H9 (cell line): ENCODE measurements at regions not wholly inside any gene's neighbourhood (a gene's known extent, or its start where the extent isn't known, plus 50 kb on each side); places are given as distances from the start of the nearest gene placed in this dataset.

Experiments used
- DNase-seq: peaks from one replicate; pipeline ENCODE4 v3.0.0-alpha.2; 2017
- H2AFZ ChIP-seq: one replicate; pipeline ENCODE4 v1.6.1; 2013; ENCODE audit warnings: mild to moderate bottlenecking, low read length, control low read depth, moderate library complexity
- H2AK5ac ChIP-seq: 2 replicates; pipeline ENCODE4 v1.6.1; 2013; ENCODE audit warnings: low read length, control low read depth, mixed read lengths; ENCODE audit not compliant: insufficient read length
- H2BK120ac ChIP-seq: one replicate; pipeline ENCODE4 v1.6.1; 2013; ENCODE audit warnings: low read depth, mild to moderate bottlenecking, low read length, control low read depth, inconsistent platforms; ENCODE audit not compliant: poor library complexity, severe bottlenecking
- H2BK12ac ChIP-seq: 2 replicates; pipeline ENCODE4 v1.6.1; 2013; ENCODE audit warnings: low read length, control low read depth, mixed read lengths, low read depth; ENCODE audit not compliant: insufficient read length
- H2BK15ac ChIP-seq: 2 replicates; pipeline ENCODE4 v1.6.1; 2013; ENCODE audit warnings: low read depth, low read length, control low read depth
- H2BK20ac ChIP-seq: one replicate; pipeline ENCODE4 v1.6.1; 2013; ENCODE audit warnings: low read depth, mild to moderate bottlenecking, low read length, control low read depth, inconsistent platforms; ENCODE audit not compliant: poor library complexity, severe bottlenecking
- H2BK5ac ChIP-seq: 2 replicates; pipeline ENCODE4 v1.6.1; 2013; ENCODE audit warnings: low read length, control low read depth, mixed read lengths; ENCODE audit not compliant: insufficient read length
- H3K14ac ChIP-seq: 2 replicates; pipeline ENCODE4 v1.6.1; 2013; ENCODE audit warnings: low read length, control low read depth; ENCODE audit not compliant: insufficient read depth
- H3K18ac ChIP-seq: 2 replicates; pipeline ENCODE4 v1.6.1; 2013; ENCODE audit warnings: low read depth, mild to moderate bottlenecking, mixed read lengths, low read length, control low read depth; ENCODE audit not compliant: insufficient read length
- H3K23ac ChIP-seq: 2 replicates; pipeline ENCODE4 v1.6.1; 2013; ENCODE audit warnings: low read length, control low read depth, mixed read lengths, low read depth; ENCODE audit not compliant: insufficient read length
- H3K23me2 ChIP-seq: 2 replicates; pipeline ENCODE4 v1.6.1; 2013; ENCODE audit warnings: low read depth, mild to moderate bottlenecking, mixed read lengths, low read length, control low read depth; ENCODE audit not compliant: insufficient read length, poor library complexity, severe bottlenecking
- H3K27ac ChIP-seq: 2 replicates; pipeline ENCODE4 v1.5.1; 2013; ENCODE audit warnings: low read length, control low read depth, mixed read lengths, low read depth; ENCODE audit not compliant: insufficient read length
- H3K27me3 ChIP-seq: 2 replicates; pipeline ENCODE4 v1.6.1; 2013; ENCODE audit warnings: low read length, control low read depth, inconsistent platforms; ENCODE audit not compliant: insufficient read depth
- H3K4ac ChIP-seq: 2 replicates; pipeline ENCODE4 v1.6.1; 2013; ENCODE audit warnings: low read depth, mild to moderate bottlenecking, control low read depth, inconsistent platforms, low read length, moderate library complexity
- H3K4me1 ChIP-seq: 2 replicates; pipeline ENCODE4 v1.6.1; 2013; ENCODE audit warnings: low read length, control low read depth, inconsistent platforms; ENCODE audit not compliant: insufficient read depth
- H3K4me2 ChIP-seq: 2 replicates; pipeline ENCODE4 v1.6.1; 2013; ENCODE audit warnings: low read length, control low read depth, mixed read lengths; ENCODE audit not compliant: insufficient read length, insufficient read depth
- H3K56ac ChIP-seq: 2 replicates; pipeline ENCODE4 v1.6.1; 2013; ENCODE audit warnings: low read depth, mild to moderate bottlenecking, mixed read lengths, low read length, control low read depth; ENCODE audit not compliant: insufficient read length
- H3K79me1 ChIP-seq: 2 replicates; pipeline ENCODE4 v1.6.1; 2013; ENCODE audit warnings: low read depth, mild to moderate bottlenecking, moderate library complexity, low read length, control low read depth, inconsistent platforms; ENCODE audit not compliant: insufficient read depth, poor library complexity, severe bottlenecking
- H3K79me2 ChIP-seq: 2 replicates; pipeline ENCODE4 v1.6.1; 2013; ENCODE audit warnings: low read length, control low read depth, inconsistent platforms; ENCODE audit not compliant: insufficient read depth
- H3K9ac ChIP-seq: 2 replicates; pipeline ENCODE4 v1.6.1; 2013; ENCODE audit warnings: low read length, control low read depth, mixed read lengths; ENCODE audit not compliant: insufficient read length; ENCODE audit errors: extremely low read depth
- H3K9me3 ChIP-seq: one replicate; pipeline ENCODE4 v1.6.1; 2013; ENCODE audit warnings: low read depth, low read length, inconsistent platforms; ENCODE audit not compliant: control insufficient read depth
- H3T11ph ChIP-seq: one replicate; pipeline ENCODE4 v1.6.1; 2013; ENCODE audit warnings: mild to moderate bottlenecking, low read length, control low read depth, inconsistent platforms
- H4K20me1 ChIP-seq: one replicate; pipeline ENCODE4 v1.6.1; 2013; ENCODE audit not compliant: control insufficient read depth, insufficient read length, insufficient read depth
- H4K5ac ChIP-seq: 2 replicates; pipeline ENCODE4 v1.6.1; 2013; ENCODE audit warnings: low read depth, mild to moderate bottlenecking, mixed read lengths, low read length, control low read depth; ENCODE audit not compliant: insufficient read length
- H4K8ac ChIP-seq: replicated peaks from 2 replicates; pipeline ENCODE4 v1.6.1; 2013; ENCODE audit warnings: low read length, control low read depth, mixed read lengths, low read depth; ENCODE audit not compliant: insufficient read length
- H4K91ac ChIP-seq: 2 replicates; pipeline ENCODE4 v1.6.1; 2013; ENCODE audit warnings: low read depth, mild to moderate bottlenecking, moderate library complexity, mixed read lengths, low read length, control low read depth; ENCODE audit not compliant: insufficient read length
- H3K27ac Mint-ChIP-seq, 3 experiments: 2 replicates in 2 of 3; 3 replicates in 1 of 3; pipeline ENCODE4 v1.8.0; 2020 to 2021; ENCODE audit warnings: mixed read lengths in 3 of 3, mild to moderate bottlenecking in 1 of 3, moderate library complexity in 1 of 3
- H3K27me3 Mint-ChIP-seq: 2 replicates; pipeline ENCODE4 v1.8.0; 2021; ENCODE audit warnings: low read depth, mild to moderate bottlenecking, moderate library complexity, mixed read lengths
- H3K36me3 Mint-ChIP-seq, 3 experiments: 2 replicates in 2 of 3; 3 replicates in 1 of 3; pipeline ENCODE4 v1.8.0; 2020 to 2021; ENCODE audit warnings: low read depth in 3 of 3, mixed read lengths in 3 of 3; ENCODE audit not compliant: insufficient read depth in 1 of 3
- H3K4me1 Mint-ChIP-seq, 2 experiments: 2 replicates each; pipeline ENCODE4 v1.8.0; 2020; ENCODE audit warnings: mixed read lengths in 2 of 2
- H3K4me3 Mint-ChIP-seq, 2 experiments: 2 replicates in 1 of 2; 3 replicates in 1 of 2; pipeline ENCODE4 v1.8.0; 2020 to 2021; ENCODE audit warnings: mild to moderate bottlenecking in 2 of 2, mixed read lengths in 2 of 2, moderate library complexity in 1 of 2
- H3K9me3 Mint-ChIP-seq, 2 experiments: 2 replicates in 1 of 2; 3 replicates in 1 of 2; pipeline ENCODE4 v1.8.0; 2020; ENCODE audit warnings: mild to moderate bottlenecking in 2 of 2, mixed read lengths in 2 of 2, moderate library complexity in 1 of 2
- CTCF ChIP-seq: fragments of 200-600 bp; sonication (generic); conservative IDR thresholded peaks from 3 replicates; pipeline ENCODE4 v1.8.0; 2021; ENCODE audit warnings: antibody characterized with exemption, mild to moderate bottlenecking
- WGBS: extraction: QIAGEN DNeasy Blood & Tissue Kit; methylation state at CpG from one replicate; pipeline ENCODE4 v1.1.7; 2013; ENCODE audit warnings: missing lambda C conversion rate, low lambda C conversion rate, mixed read lengths; ENCODE audit not compliant: insufficient read length; ENCODE audit errors: extremely low coverage; 5-methylcytosine and 5-hydroxymethylcytosine counted together

DNA sequence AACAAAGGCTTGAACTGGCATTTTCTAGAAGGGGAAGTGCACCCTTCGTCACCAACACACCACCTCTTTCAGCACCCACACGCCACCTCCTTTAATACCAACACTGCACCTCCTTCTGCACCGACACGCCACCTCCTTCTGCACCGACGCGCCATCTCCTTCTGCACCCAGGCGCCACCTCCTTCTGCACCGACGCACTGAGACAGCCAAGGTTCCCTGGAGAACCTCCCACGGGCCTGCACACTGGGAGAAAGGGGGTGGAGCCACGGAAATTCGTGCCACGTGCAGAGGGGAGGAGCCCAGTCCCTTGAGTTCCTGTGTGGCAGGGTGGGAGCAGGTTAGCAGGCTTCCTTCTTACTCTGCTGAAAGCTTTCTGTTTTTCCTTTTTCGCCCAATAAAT lies 327.9 kb upstream of the C1orf174 start:
- no peak overlapping the region for H2BK12ac ChIP-seq
- peak overlapping the region in 1 of 3 experiments; percentile 78; a peak in 1 of 7 replicates for H3K27ac Mint-ChIP-seq
- H3K9me3 ChIP-seq = no peaks in the 10 kb centered on the region
- DNase-seq = no peak
- H3K4ac ChIP-seq = no peak overlapping the region
- H2AFZ ChIP-seq = no peak overlapping the region
- no peak overlapping the region for H2BK5ac ChIP-seq
- no peak overlapping the region for H3K4me2 ChIP-seq
- no peaks in the 10 kb centered on the region for H3K4me1 ChIP-seq
- no peaks in the 10 kb centered on the region for H3K27me3 Mint-ChIP-seq
- H2BK15ac ChIP-seq = no peak overlapping the region
- H4K5ac ChIP-seq = peak overlapping the region; percentile 68
- no peak overlapping the region for H3K23ac ChIP-seq
- H3K9me3 Mint-ChIP-seq = peaks cover 0 to 4% of the 10 kb centered on the region in 2 experiments; a peak in 2 of 5 replicates
- H4K20me1 ChIP-seq = no peaks in the 10 kb centered on the region
- H4K8ac ChIP-seq = no peak overlapping the region
- H3T11ph ChIP-seq = no peak overlapping the region
- TF ChIP-seq CTCF = no peak
- H3K4me3 Mint-ChIP-seq = no peak overlapping the region
- no peaks in the 10 kb centered on the region for H3K27me3 ChIP-seq
- H3K56ac ChIP-seq = no peak overlapping the region
- no peaks in the 10 kb centered on the region for H3K79me2 ChIP-seq
- H2BK120ac ChIP-seq = no peak overlapping the region
- no peak overlapping the region for H3K18ac ChIP-seq
- H3K23me2 ChIP-seq = no peaks in the 10 kb centered on the region
- no peak overlapping the region for H3K14ac ChIP-seq
- WGBS = no CpG with 5 or more reads among the region's 15 CpGs
- H3K4me1 Mint-ChIP-seq = no peaks in the 10 kb centered on the region
- H4K91ac ChIP-seq = no peak overlapping the region
- no peak overlapping the region for H2BK20ac ChIP-seq
- no peak overlapping the region for H3K27ac ChIP-seq
- no peaks in the 10 kb centered on the region for H3K79me1 ChIP-seq
- H2AK5ac ChIP-seq = no peak overlapping the region
- H3K36me3 Mint-ChIP-seq = no peaks in the 10 kb centered on the region; a peak in 1 of 7 replicates
- no peak overlapping the region for H3K9ac ChIP-seq
